ENCODE measurements at regions not wholly inside any gene's neighbourhood (a gene's known extent, or its start where the extent isn't known, plus 50 kb on each side); places are given as distances from the start of the nearest gene placed in this dataset.

- Histone ChIP-seq H3K27me3 (ENCODE audit: low read length) (no peaks in the 10 kb centered on the region; the same call in 1 of the 2 replicates), H3K27ac (ENCODE audit: low read depth, low read length) (no peak overlapping the region), H4K20me1 (ENCODE audit: low read depth, low read length) (no peaks in the 10 kb centered on the region), H3K9me2 (replicated peaks; ENCODE audit: insufficient read depth, low read length) (no peaks in the 10 kb centered on the region), H3K9me3 (ENCODE audit: insufficient read depth, low read length) (no peaks in the 10 kb centered on the region), H3K4me3 (ENCODE audit: insufficient read depth, low read length, poor library complexity, severe bottlenecking) (no peak overlapping the region), H3K36me3 (ENCODE audit: low read length) (no peaks in the 10 kb centered on the region), H3K9ac (ENCODE audit: low read length) (no peak overlapping the region), H3F3A (ENCODE audit: insufficient read depth) (no peaks in the 10 kb centered on the region), H3K79me2 (ENCODE audit: insufficient read depth, low read length) (no peaks in the 10 kb centered on the region), H2AFZ (ENCODE audit: low read depth, low read length, severe bottlenecking) (no peak overlapping the region), H3K4me2 (ENCODE audit: low read depth, low read length, poor library complexity, severe bottlenecking) (no peak overlapping the region)
- no peak for TF ChIP-seq EZH2phosphoT487 (conservative IDR thresholded peaks at IDR 0.05; ENCODE audit: low read length)
- TF ChIP-seq, protein P1, sequence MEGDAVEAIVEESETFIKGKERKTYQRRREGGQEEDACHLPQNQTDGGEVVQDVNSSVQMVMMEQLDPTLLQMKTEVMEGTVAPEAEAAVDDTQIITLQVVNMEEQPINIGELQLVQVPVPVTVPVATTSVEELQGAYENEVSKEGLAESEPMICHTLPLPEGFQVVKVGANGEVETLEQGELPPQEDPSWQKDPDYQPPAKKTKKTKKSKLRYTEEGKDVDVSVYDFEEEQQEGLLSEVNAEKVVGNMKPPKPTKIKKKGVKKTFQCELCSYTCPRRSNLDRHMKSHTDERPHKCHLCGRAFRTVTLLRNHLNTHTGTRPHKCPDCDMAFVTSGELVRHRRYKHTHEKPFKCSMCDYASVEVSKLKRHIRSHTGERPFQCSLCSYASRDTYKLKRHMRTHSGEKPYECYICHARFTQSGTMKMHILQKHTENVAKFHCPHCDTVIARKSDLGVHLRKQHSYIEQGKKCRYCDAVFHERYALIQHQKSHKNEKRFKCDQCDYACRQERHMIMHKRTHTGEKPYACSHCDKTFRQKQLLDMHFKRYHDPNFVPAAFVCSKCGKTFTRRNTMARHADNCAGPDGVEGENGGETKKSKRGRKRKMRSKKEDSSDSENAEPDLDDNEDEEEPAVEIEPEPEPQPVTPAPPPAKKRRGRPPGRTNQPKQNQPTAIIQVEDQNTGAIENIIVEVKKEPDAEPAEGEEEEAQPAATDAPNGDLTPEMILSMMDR (IDR thresholded peaks at IDR 0.05; ENCODE audit: insufficient read depth, low read length, poor library complexity, severe bottlenecking): no peak
Observed at GRCh38 chr9:73349476-73349875, 197.8 kb downstream of the ANXA1 start.

GRCh38 chr9:73357607-73358006 lies 205.9 kb downstream of the ANXA1 start:
- Histone ChIP-seq H3K4me3 (ENCODE audit: insufficient read depth, low read length, poor library complexity, severe bottlenecking) (no peak overlapping the region), H3K4me2 (ENCODE audit: low read depth, low read length, poor library complexity, severe bottlenecking) (no peak overlapping the region), H3K27ac (ENCODE audit: low read depth, low read length) (no peak overlapping the region), H4K20me1 (ENCODE audit: low read depth, low read length) (no peaks in the 10 kb centered on the region), H3K9me2 (replicated peaks; ENCODE audit: insufficient read depth, low read length) (no peaks in the 10 kb centered on the region), H3K36me3 (ENCODE audit: low read length) (no peaks in the 10 kb centered on the region), H3K27me3 (ENCODE audit: low read length) (no peaks in the 10 kb centered on the region), H3K9ac (ENCODE audit: low read length) (no peak overlapping the region), H3K79me2 (ENCODE audit: insufficient read depth, low read length) (no peaks in the 10 kb centered on the region), H3F3A (ENCODE audit: insufficient read depth) (no peaks in the 10 kb centered on the region), H3K9me3 (ENCODE audit: insufficient read depth, low read length) (no peaks in the 10 kb centered on the region), H2AFZ (ENCODE audit: low read depth, low read length, severe bottlenecking) (no peak overlapping the region)
- TF ChIP-seq EZH2phosphoT487 (conservative IDR thresholded peaks at IDR 0.05; ENCODE audit: low read length): no peak
- TF ChIP-seq, protein P1 (IDR thresholded peaks at IDR 0.05; ENCODE audit: insufficient read depth, low read length, poor library complexity, severe bottlenecking): no peak

DNA sequence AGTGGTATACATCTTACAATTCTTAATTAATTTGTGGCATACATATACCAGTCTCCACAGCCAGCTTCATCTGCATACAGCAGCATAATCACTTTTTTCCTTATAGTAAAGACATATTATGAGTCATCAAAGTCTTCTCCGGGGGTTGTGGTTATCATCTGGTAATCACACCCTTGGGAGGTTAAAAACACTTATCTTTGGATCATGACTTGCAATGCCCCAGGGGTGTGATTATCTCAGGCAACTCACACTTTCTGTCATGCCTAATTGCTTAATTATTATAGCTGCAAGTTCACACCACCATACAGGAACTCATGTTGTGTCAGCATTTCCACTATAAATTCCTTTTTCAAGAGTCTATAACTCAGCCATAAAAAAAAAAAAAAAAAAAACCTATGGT lies 218.4 kb downstream of the ANXA1 start:
- no peaks in the 10 kb centered on the region for H3K9me3 ChIP-seq (ENCODE audit: insufficient read depth, low read length)
- no peaks in the 10 kb centered on the region for H3F3A ChIP-seq (ENCODE audit: insufficient read depth)
- no peak overlapping the region for H3K9ac ChIP-seq (ENCODE audit: low read length)
- TF ChIP-seq, protein P1 (IDR thresholded peaks at IDR 0.05; ENCODE audit: insufficient read depth, low read length, poor library complexity, severe bottlenecking): no peak
- TF ChIP-seq EZH2phosphoT487 (conservative IDR thresholded peaks at IDR 0.05; ENCODE audit: low read length): no peak
- H3K36me3 ChIP-seq (ENCODE audit: low read length): no peaks in the 10 kb centered on the region
- H2AFZ ChIP-seq (ENCODE audit: low read depth, low read length, severe bottlenecking): no peak overlapping the region
- H3K4me3 ChIP-seq (ENCODE audit: insufficient read depth, low read length, poor library complexity, severe bottlenecking): no peak overlapping the region
- no peaks in the 10 kb centered on the region for H3K27me3 ChIP-seq (ENCODE audit: low read length)
- no peak overlapping the region for H3K4me2 ChIP-seq (ENCODE audit: low read depth, low read length, poor library complexity, severe bottlenecking)
- no peaks in the 10 kb centered on the region for H3K79me2 ChIP-seq (ENCODE audit: insufficient read depth, low read length)
- no peaks in the 10 kb centered on the region for H4K20me1 ChIP-seq (ENCODE audit: low read depth, low read length)
- no peak overlapping the region for H3K27ac ChIP-seq (ENCODE audit: low read depth, low read length)
- no peaks in the 10 kb centered on the region; the same call in 1 of the 2 replicates for H3K9me2 ChIP-seq (replicated peaks; ENCODE audit: insufficient read depth, low read length)

All from SU-DHL-6 (cell line).